NCI-H2227 (cell line): ENCODE measurements at regions not wholly inside any gene's neighbourhood (a gene's known extent, or its start where the extent isn't known, plus 50 kb on each side); places are given as distances from the start of the nearest gene placed in this dataset.

ENCODE experiments used
- DNase-seq: peaks from one replicate; lab custom pipeline; 2025; ENCODE audit not compliant: unreplicated experiment; lab: John Stamatoyannopoulos, UW

GRCh38 chr18:22613788-22614187, 196.1 kb upstream of the CTAGE1 start:
- DNase-seq = no peak

- DNase-seq = no peak
These were observed 205.8 kb upstream of the CTAGE1 start for GRCh38 chr18:22623513-22623912.

- no peak for DNase-seq
These were observed 206.5 kb upstream of the CTAGE1 start for GRCh38 chr18:22624176-22624575.

DNA sequence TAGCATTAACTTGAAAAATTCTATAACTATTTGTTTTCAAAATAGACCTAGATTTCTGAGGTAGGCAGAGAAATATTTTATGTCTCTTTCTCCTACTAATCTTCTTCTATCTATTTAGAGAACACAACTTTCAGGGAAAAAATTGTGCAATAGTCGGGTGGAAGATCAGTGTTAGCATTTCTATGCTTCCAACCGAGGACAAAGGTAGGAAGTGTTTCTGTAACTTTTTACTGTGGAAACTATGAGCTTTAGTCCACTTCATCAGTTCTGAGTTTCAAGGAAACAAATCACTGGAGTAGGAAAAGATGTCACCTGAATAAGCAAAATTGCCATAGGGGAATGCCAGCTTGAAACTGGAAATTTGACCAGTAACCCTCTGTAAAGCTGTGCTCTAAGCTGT, 207.7 kb upstream of the CTAGE1 start:
- no peak for DNase-seq

DNA sequence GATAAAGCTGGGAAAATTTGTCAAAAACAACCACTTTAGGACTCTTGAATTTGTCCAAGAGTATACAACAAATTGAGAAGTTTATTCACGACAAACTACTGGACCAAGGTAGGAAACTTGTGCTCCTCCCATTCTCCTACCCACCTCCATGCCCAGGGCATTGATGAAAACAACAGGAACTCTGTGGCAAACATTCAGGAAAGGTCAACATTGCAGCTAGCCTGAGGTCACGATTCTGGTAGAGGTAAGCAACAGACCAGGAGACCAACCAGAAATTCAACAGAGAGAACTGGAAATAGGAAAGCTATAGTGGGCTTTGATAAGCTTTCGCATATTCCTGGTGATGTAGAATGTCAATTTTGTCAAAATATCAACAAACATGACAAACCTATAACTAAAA, 209.1 kb upstream of the CTAGE1 start:
- DNase-seq = no peak

DNA sequence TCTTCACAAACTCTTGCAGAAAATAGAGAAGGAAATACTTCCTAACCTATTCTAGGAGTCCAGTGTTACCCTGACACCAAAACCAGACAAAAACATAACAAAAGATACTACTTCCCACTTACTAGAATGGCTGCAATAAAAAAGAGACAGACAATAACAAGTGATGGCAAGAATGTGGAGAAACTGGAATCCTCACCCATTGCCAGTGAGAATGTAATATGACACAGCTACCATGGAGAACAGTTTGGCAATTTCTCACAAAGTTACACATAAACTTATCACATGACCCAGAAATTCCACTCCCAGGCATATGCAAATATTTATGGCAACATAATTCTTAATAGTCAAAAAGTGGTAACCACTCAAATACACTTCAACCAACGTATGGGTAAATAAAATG, 209.8 kb upstream of the CTAGE1 start:
- no peak for DNase-seq

DNA sequence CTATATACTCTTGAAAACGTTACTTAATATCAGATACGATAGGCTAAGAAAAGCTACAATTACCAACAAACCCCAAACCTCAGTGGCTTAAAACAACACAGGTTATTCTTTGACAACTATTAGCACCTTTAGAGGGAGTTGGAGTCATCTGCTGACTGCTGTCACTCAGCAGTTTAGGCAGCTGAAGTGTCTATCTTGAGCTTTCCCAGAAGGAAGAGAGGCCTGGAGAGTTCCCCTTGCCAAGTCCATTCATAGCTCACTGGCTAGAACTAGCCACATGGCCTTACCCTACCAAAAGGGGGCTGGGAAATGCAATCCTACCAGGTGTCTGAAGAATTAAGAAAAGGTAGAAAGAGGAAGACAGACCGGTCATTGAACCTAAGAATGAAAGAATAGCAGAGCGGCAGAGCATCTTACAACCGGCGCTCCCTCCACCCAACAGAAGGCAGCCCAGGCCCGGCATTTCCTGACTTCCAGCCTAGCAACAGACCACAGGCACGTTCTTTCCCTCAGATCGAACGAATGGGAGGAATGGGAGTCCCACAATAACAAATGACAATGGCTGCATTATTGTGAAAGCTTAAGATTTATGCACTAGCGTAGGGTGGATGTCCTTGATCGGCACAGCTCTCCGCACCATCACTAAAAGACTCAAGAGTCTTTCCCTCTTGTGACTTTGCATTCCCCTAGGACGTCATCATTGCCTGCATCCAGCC, 211.2 kb upstream of the CTAGE1 start:
- no peak for DNase-seq

DNA sequence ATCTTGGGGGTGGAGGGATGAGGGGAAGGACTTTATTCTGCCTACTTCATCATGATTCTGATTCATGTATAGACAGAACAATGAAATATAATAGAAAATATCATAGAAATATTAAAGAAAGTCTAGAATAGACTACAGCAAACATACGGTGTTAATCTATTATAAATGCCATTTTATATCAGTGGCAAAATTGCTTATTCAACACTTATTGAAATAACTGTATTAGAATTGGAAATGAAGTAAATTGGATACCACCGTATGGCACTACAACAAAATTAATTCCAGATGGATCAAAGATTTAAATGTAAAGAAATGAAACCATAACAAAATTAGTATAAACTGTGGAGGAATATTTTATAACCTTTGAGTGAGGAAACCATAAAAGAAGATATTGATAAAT, 213.3 kb upstream of the CTAGE1 start:
- DNase-seq = no peak

DNA sequence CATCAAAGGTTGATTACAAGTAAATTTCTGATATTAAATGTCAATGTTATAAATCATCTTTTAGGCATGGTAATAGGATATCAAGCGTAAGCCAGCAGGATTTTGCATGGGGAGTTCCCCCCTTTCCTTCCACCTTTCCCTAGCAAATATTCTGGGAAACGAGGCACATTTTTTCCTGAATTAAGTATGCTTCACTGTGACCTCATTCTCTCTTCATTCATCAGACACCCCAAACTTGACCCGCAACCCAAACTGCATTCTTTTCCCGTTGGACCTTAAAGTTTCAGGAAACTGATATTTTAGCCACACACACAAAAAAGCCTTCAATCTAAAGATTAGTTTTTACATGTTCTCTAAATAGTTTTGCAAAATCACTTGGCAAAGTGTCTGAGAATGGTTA, 214.5 kb upstream of the CTAGE1 start:
- DNase-seq = no peak

DNA sequence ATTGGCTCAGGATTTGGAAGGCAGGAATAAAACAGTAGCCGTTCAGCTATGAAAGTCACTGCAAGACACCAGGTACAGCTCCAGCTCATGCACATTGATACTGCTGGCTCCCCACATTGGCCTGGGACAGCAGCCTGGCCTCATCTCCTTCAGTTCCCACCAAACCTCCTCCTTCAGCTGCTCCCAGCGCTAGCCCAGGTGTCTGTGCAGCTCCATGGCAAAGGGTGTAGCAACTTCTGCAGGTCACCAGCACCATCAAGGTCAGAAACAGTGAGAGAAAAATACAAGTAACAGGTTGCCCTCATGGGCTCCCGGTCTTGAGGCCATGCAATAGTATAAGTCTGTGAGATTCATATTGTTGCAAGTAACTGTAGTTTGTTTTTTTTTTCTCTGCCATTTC, 216.7 kb upstream of the CTAGE1 start:
- DNase-seq = no peak

DNA sequence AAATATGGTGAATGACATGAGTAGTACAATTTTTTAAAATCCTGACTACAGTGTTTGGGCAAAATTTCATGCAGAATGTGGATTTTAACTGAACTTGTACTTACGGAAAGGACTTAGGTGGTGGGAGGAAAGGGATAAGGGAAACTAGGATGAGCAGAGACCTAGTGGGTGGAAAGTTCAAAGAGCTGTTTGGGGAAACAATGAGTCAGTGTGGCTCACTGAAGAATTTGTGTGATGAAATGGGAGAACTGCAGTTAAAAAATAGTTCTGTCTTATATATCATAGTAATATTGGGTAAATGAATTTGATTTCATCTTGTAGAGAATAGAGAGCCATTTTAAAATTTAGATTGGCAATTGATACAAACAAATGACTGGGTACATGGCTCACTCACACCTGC, 220.1 kb upstream of the CTAGE1 start:
- DNase-seq = no peak

DNA sequence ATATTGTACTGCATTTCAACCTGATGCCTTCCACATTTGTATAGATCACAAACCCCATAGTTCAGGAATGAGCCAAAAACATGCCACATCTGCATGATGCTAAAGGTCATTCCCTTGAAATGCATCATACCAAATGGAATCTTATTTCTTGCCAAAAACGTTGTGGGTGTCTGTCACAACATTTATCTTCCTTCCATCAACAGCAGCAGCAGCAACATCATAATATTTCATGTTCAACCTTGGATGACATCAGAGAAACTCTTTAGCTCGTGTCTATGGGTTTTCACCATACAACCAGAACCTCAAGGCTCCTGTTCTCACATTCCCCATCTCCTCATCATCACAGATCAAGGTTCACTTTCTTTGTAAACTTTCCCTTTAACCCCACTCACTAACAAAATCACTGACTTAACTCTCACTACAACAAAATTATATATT, 221.3 kb upstream of the CTAGE1 start:
- DNase-seq = no peak

DNA sequence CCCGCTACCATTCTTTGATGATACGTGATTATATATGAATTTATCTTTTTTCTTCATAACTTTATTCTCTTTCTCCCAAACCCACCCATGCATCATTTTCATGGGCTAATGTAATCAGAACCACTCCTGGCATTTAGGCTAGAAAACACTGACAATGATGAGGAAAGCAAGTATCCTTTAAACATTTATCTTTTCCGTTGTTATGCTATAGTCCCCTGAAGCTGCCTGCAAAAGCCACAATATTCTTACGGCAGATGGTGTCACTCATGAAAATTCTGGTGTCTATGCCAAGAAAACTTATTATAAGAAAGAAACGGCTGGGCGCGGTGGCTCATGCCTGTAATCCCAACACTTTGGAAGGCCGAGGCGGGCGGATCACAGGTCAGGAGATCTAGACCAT, 221.8 kb upstream of the CTAGE1 start:
- no peak for DNase-seq

DNA sequence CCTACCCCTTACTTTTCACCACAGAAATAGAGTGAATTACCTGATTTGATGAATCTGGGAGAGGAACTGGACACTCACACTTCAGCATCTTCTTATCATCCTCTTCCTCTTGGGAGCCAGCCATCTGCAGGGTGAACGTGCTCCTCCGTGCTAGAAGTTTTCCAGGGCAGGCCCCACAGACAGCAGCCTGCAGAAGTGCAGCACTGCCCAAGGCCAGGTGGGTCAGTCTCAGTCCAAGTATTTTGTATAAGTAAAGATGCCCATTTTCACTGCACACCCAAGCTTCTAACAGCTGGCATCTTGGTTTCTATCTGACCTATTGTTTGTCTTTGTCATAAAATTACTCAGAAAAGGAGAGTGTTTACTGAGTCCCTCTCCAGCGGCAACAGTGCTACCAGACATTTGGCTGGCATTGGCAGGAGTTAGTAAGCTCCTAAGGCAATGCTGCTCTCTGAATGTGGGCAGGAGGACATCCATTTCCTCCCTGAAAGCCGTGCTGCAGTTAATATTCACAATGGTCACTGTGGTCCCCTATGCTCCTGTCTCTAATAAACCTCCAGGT, 222.6 kb upstream of the CTAGE1 start:
- no peak for DNase-seq

DNA sequence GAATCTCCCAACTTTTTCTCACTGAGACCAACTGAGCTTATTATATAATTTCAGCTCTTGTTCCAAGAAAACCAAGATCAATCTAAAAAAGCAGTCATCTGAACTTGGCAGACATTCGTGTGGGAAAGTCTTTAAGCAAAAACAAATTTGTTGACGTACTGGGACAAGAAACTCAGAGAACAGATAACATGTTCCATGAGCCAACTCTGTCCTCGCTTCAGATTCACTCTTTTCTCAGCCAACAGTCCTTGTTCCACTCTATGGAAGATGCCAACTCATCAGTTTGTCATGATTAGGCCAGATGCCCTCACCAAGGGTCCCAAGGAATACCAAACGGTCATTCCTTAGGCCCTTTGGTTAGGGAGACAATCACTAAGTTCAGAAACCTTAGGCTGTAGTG, 224.2 kb upstream of the CTAGE1 start:
- no peak for DNase-seq

DNA sequence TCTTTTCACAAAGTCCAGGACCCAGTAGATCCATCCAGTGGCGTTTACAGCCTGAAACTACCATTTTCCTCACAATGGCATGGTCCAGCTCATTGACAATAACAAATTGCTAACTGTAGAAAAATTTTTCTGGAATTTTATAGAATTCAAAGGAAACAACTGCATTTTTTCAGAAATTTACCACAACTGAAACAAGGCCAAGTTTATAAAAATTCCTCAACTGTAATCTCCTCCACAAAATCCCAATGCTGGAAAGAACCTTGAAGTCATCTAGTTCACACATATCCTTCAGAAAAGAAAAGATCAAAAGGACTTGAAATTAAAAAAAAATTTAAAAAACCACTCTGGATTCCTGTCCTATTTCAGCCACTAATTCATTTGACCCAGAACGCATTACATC, 226.0 kb upstream of the CTAGE1 start:
- no peak for DNase-seq

DNA sequence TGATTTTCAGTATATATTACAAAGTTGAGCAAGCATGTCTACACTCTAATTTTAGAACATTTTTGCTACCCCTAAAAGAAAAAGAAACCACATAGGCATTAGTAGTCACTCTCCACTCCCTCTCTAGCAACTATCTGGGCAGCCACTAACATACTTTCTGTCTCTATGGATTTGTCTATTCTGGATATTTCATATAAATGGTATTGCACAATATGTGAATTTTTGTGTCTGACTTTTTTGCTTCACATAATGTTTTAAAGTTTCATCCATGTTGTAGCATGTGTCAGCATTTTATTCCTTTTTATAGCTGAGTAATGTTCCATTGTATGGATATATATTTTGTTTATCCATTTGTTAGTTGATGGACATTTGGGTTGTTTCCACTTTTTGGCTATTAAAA, 232.5 kb upstream of the CTAGE1 start:
- DNase-seq = no peak

- no peak for DNase-seq
These were observed 239.9 kb upstream of the CTAGE1 start for GRCh38 chr18:22657619-22658018.

- no peak for DNase-seq
These were observed 240.6 kb upstream of the CTAGE1 start for GRCh38 chr18:22658318-22658717.

GRCh38 chr18:22663378-22663777, 245.7 kb upstream of the CTAGE1 start:
- no peak for DNase-seq

DNA sequence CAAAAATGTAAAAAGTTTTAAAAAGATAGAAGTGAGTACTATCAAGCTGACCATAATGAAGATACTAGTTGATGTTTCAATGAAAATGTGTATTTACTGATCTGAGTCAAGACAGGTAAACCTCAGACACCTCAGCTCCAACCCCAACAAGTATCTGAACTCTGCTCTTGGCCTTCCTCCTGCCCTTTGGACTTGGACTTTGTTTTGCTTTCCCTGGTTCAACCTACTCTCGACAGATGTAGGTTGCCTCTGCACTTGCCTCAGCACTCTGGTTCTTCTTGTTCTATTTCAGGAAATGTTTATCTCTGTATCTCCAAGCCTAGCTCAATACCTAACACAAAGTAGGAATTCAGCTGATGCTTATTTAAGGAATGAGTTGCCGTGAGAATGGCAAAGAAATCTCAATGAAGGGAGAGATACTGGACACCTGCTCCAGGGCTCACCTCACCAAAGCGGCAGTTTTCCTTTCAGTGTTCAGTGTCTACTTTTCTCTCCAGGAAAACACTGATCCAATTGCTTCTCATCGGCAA, 248.8 kb upstream of the CTAGE1 start:
- no peak for DNase-seq

DNA sequence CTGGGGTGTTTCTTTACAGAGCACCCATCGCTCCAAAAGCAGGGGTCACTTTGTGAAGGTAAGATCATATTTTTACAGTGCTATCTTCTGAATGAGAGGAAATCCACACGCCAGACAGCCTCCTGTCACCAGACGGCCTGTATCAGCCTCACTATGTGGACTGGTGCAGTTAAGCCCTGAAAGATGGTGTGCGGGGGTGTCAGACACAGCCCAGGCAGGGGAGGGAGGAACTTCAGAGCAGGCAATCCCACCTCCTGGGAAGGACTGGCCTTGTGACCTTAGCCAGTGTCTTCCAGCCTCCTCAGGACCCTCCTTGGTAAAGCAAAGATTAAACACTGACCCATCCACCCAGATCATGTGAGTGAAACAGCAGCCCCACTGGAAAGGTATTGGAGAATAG, 249.4 kb upstream of the CTAGE1 start:
- DNase-seq = no peak
